ENCODE measurements at regions not wholly inside any gene's neighbourhood (a gene's known extent, or its start where the extent isn't known, plus 50 kb on each side); places are given as distances from the start of the nearest gene placed in this dataset.

- Mint-ChIP-seq H3K4me1 (no peaks in the 10 kb centered on the region), H3K4me3 (no peak overlapping the region), H3K27ac (no peak overlapping the region), H3K9me3 (no peaks in the 10 kb centered on the region), H3K27me3 (peaks cover 16% of the 10 kb centered on the region), H3K36me3 (ENCODE audit: low read depth) (no peaks in the 10 kb centered on the region)
- no peak for ATAC-seq (replicated peaks)
Observed at GRCh38 chr5:6163913-6164312, 214.4 kb downstream of the MED10 start.

- Mint-ChIP-seq H3K36me3 (ENCODE audit: low read depth) (no peaks in the 10 kb centered on the region), H3K27me3 (peaks cover 13% of the 10 kb centered on the region), H3K9me3 (no peaks in the 10 kb centered on the region), H3K4me3 (no peak overlapping the region), H3K4me1 (no peaks in the 10 kb centered on the region), H3K27ac (no peak overlapping the region)
- ATAC-seq (replicated peaks), result no peak
Observed at GRCh38 chr5:6162175-6162574, 216.2 kb downstream of the MED10 start.

- Mint-ChIP-seq H3K27me3 (peaks cover 12% of the 10 kb centered on the region), H3K4me3 (no peak overlapping the region), H3K36me3 (ENCODE audit: low read depth) (no peaks in the 10 kb centered on the region), H3K9me3 (no peaks in the 10 kb centered on the region), H3K4me1 (no peaks in the 10 kb centered on the region), H3K27ac (no peak overlapping the region)
- ATAC-seq (replicated peaks), result no peak
Observed at GRCh38 chr5:6161257-6161656, 217.1 kb downstream of the MED10 start.

- ATAC-seq (replicated peaks), result no peak
- H3K4me1 Mint-ChIP-seq, result no peaks in the 10 kb centered on the region
- H3K4me3 Mint-ChIP-seq, result no peak overlapping the region
- H3K27me3 Mint-ChIP-seq, result peaks cover 15% of the 10 kb centered on the region
- H3K36me3 Mint-ChIP-seq (ENCODE audit: low read depth), result no peaks in the 10 kb centered on the region
- H3K9me3 Mint-ChIP-seq, result no peaks in the 10 kb centered on the region
- H3K27ac Mint-ChIP-seq, result no peak overlapping the region
Observed at GRCh38 chr5:6159832-6160430, 218.4 kb downstream of the MED10 start.

- no peaks in the 10 kb centered on the region for H3K36me3 Mint-ChIP-seq (ENCODE audit: low read depth)
- no peaks in the 10 kb centered on the region for H3K9me3 Mint-ChIP-seq
- H3K4me3 Mint-ChIP-seq, result no peak overlapping the region
- no peak overlapping the region for H3K27ac Mint-ChIP-seq
- H3K27me3 Mint-ChIP-seq, result peaks cover 12% of the 10 kb centered on the region
- no peaks in the 10 kb centered on the region for H3K4me1 Mint-ChIP-seq
- ATAC-seq (replicated peaks), result no peak
Observed at GRCh38 chr5:6158974-6159831, 219.1 kb downstream of the MED10 start.

- Mint-ChIP-seq H3K27me3 (peaks cover 18% of the 10 kb centered on the region), H3K36me3 (ENCODE audit: low read depth) (no peaks in the 10 kb centered on the region), H3K9me3 (no peaks in the 10 kb centered on the region), H3K4me1 (no peaks in the 10 kb centered on the region), H3K27ac (no peak overlapping the region), H3K4me3 (no peak overlapping the region)
- ATAC-seq (replicated peaks), result no peak
Observed at GRCh38 chr5:6154216-6154615, 224.1 kb downstream of the MED10 start.

- no peaks in the 10 kb centered on the region for H3K36me3 Mint-ChIP-seq (ENCODE audit: low read depth)
- H3K27me3 Mint-ChIP-seq, result peaks cover 24% of the 10 kb centered on the region
- no peak overlapping the region for H3K27ac Mint-ChIP-seq
- H3K4me3 Mint-ChIP-seq, result no peak overlapping the region
- H3K4me1 Mint-ChIP-seq, result no peaks in the 10 kb centered on the region
- H3K9me3 Mint-ChIP-seq, result no peaks in the 10 kb centered on the region
- no peak for ATAC-seq (replicated peaks)
Observed at GRCh38 chr5:6146271-6146670, 232.1 kb downstream of the MED10 start.

- no peaks in the 10 kb centered on the region for H3K36me3 Mint-ChIP-seq (ENCODE audit: low read depth)
- no peak overlapping the region for H3K27ac Mint-ChIP-seq
- no peaks in the 10 kb centered on the region for H3K9me3 Mint-ChIP-seq
- no peaks in the 10 kb centered on the region for H3K4me1 Mint-ChIP-seq
- peaks cover 23% of the 10 kb centered on the region for H3K27me3 Mint-ChIP-seq
- H3K4me3 Mint-ChIP-seq, result no peak overlapping the region
- ATAC-seq (replicated peaks), result no peak
Observed at GRCh38 chr5:6145616-6146237, 232.6 kb downstream of the MED10 start.

- no peak overlapping the region for H3K27ac Mint-ChIP-seq
- no peaks in the 10 kb centered on the region for H3K9me3 Mint-ChIP-seq
- no peak overlapping the region for H3K4me3 Mint-ChIP-seq
- no peaks in the 10 kb centered on the region for H3K4me1 Mint-ChIP-seq
- peaks cover 23% of the 10 kb centered on the region for H3K27me3 Mint-ChIP-seq
- H3K36me3 Mint-ChIP-seq (ENCODE audit: low read depth), result no peaks in the 10 kb centered on the region
- no peak for ATAC-seq (replicated peaks)
Observed at GRCh38 chr5:6143523-6143922, 234.8 kb downstream of the MED10 start.

- H3K4me1 Mint-ChIP-seq, result no peaks in the 10 kb centered on the region
- H3K27me3 Mint-ChIP-seq, result peaks cover 23% of the 10 kb centered on the region
- no peaks in the 10 kb centered on the region for H3K36me3 Mint-ChIP-seq (ENCODE audit: low read depth)
- no peak for ATAC-seq (replicated peaks)
- H3K4me3 Mint-ChIP-seq, result no peak overlapping the region
- no peak overlapping the region for H3K27ac Mint-ChIP-seq
- H3K9me3 Mint-ChIP-seq, result no peaks in the 10 kb centered on the region
Observed at GRCh38 chr5:6142353-6142752, 236.0 kb downstream of the MED10 start.

GRCh38 chr5:6140219-6140618 lies 238.1 kb downstream of the MED10 start:
- no peak for ATAC-seq (replicated peaks)
- Mint-ChIP-seq H3K9me3 (no peaks in the 10 kb centered on the region), H3K4me3 (no peak overlapping the region), H3K27me3 (peaks cover 9% of the 10 kb centered on the region), H3K36me3 (ENCODE audit: low read depth) (no peaks in the 10 kb centered on the region), H3K4me1 (no peaks in the 10 kb centered on the region), H3K27ac (no peak overlapping the region)

GRCh38 chr5:6135977-6136376 lies 242.4 kb downstream of the MED10 start:
- ATAC-seq (replicated peaks), result no peak
- Mint-ChIP-seq H3K9me3 (no peaks in the 10 kb centered on the region), H3K27ac (no peak overlapping the region), H3K27me3 (peaks cover 4% of the 10 kb centered on the region), H3K4me1 (no peaks in the 10 kb centered on the region), H3K36me3 (ENCODE audit: low read depth) (no peaks in the 10 kb centered on the region), H3K4me3 (no peak overlapping the region)

GRCh38 chr5:6134281-6134680 lies 244.1 kb downstream of the MED10 start:
- Mint-ChIP-seq H3K27me3 (no peaks in the 10 kb centered on the region), H3K9me3 (no peaks in the 10 kb centered on the region), H3K4me1 (no peaks in the 10 kb centered on the region), H3K27ac (no peak overlapping the region), H3K4me3 (no peak overlapping the region), H3K36me3 (ENCODE audit: low read depth) (no peaks in the 10 kb centered on the region)
- ATAC-seq (replicated peaks), result no peak

- Mint-ChIP-seq H3K4me3 (no peak overlapping the region), H3K27ac (no peak overlapping the region), H3K36me3 (ENCODE audit: low read depth) (no peaks in the 10 kb centered on the region), H3K4me1 (no peaks in the 10 kb centered on the region), H3K27me3 (peaks cover 8% of the 10 kb centered on the region), H3K9me3 (peaks cover 24% of the 10 kb centered on the region)
- no peak for ATAC-seq (replicated peaks)
Observed at GRCh38 chr5:6125781-6126180, 252.6 kb downstream of the MED10 start.

GRCh38 chr5:6118691-6119090 lies 259.7 kb downstream of the MED10 start:
- H3K4me3 Mint-ChIP-seq, result no peak overlapping the region
- no peaks in the 10 kb centered on the region for H3K4me1 Mint-ChIP-seq
- no peak for ATAC-seq (replicated peaks)
- H3K9me3 Mint-ChIP-seq, result peaks cover 9% of the 10 kb centered on the region
- H3K27ac Mint-ChIP-seq, result no peak overlapping the region
- H3K27me3 Mint-ChIP-seq, result peaks cover 11% of the 10 kb centered on the region
- H3K36me3 Mint-ChIP-seq (ENCODE audit: low read depth), result no peaks in the 10 kb centered on the region
